Panc1 (cell line): ENCODE measurements at regions not wholly inside any gene's neighbourhood (a gene's known extent, or its start where the extent isn't known, plus 50 kb on each side); places are given as distances from the start of the nearest gene placed in this dataset.

Source experiments
- ATAC-seq: fragments of 200-7000 bp; cut with Tn5 transposase; 2 replicates; pipeline ENCODE4 v1.9.1; 2020; ENCODE audit warnings: mild to moderate bottlenecking, moderate library complexity
- BruUV-seq: library from RNA; stranded (reverse); fragments of 400-500 nt; replicated peaks from 2 replicates; lab custom pipeline; 2021; lab: Mats Ljungman, UMichigan
- CTCF ChIA-PET: fragments of 300-600 bp; sonication (Branson Sonifier 250); formaldehyde crosslinking; loops from one replicate; lab custom pipeline; 2022; ENCODE audit warnings: antibody characterized with exemption; lab: Charles Lee
- POLR2A ChIA-PET: fragments of 300-600 bp; sonication (Branson Sonifier 250); formaldehyde crosslinking; loops from one replicate; lab custom pipeline; 2022; ENCODE audit warnings: antibody characterized with exemption; lab: Charles Lee
- DNase-seq: peaks from one replicate; pipeline ENCODE4 v3.0.0-alpha.2; 2010; ENCODE audit warnings: low read depth, low spot score
- H3K27ac ChIP-seq: 2 replicates; pipeline ENCODE4 v1.5.1; 2011; ENCODE audit warnings: mild to moderate bottlenecking, low read length, inconsistent platforms
- H3K27me3 ChIP-seq: fragments of 200-500 bp; sonication (Bioruptor generic); 2 replicates; pipeline ENCODE4 v1.6.0; 2014; ENCODE audit warnings: low read length, inconsistent platforms; ENCODE audit not compliant: control insufficient read depth, insufficient read depth
- H3K36me3 ChIP-seq: fragments of 200-500 bp; sonication (Bioruptor generic); 2 replicates; pipeline ENCODE4 v1.5.1; 2014; ENCODE audit warnings: inconsistent platforms, mild to moderate bottlenecking, low read length, moderate library complexity; ENCODE audit not compliant: control insufficient read depth, insufficient read depth
- H3K4me1 ChIP-seq: 2 replicates; pipeline ENCODE4 v1.5.1; 2011; ENCODE audit warnings: inconsistent platforms, mild to moderate bottlenecking, low read length, moderate library complexity; ENCODE audit not compliant: control insufficient read depth, insufficient read depth
- H3K4me3 ChIP-seq, 2 experiments: 2 replicates each; pipeline ENCODE4 v1.5.1; 2011 to 2012; ENCODE audit warnings: low read depth in 2 of 2, low read length in 2 of 2, mild to moderate bottlenecking in 2 of 2, inconsistent platforms in 1 of 2, moderate library complexity in 1 of 2
- H3K9me3 ChIP-seq: fragments of 200-500 bp; sonication (Bioruptor generic); 2 replicates; pipeline ENCODE4 v1.5.1; 2014; ENCODE audit warnings: low read depth, mild to moderate bottlenecking, inconsistent platforms, low read length, moderate library complexity; ENCODE audit not compliant: control insufficient read depth, insufficient read depth
- POLR2AphosphoS5 ChIP-seq: IDR thresholded peaks from 2 replicates; pipeline ENCODE4 v1.6.1; 2012; ENCODE audit warnings: mild to moderate bottlenecking, low read depth, low read length, moderate library complexity
- REST ChIP-seq, 2 experiments: IDR thresholded peaks; 2 replicates each; pipeline ENCODE4 v1.6.1; 2011 to 2012; ENCODE audit warnings: low read depth in 2 of 2, control low read depth in 1 of 2, low read length in 1 of 2, mild to moderate bottlenecking in 1 of 2, moderate library complexity in 1 of 2; ENCODE audit not compliant: insufficient read depth in 1 of 2
- SIN3A ChIP-seq: IDR thresholded peaks from 2 replicates; pipeline ENCODE4 v1.6.1; 2012; ENCODE audit warnings: low read depth, mild to moderate bottlenecking, low read length, moderate library complexity, borderline replicate concordance; ENCODE audit not compliant: insufficient read depth
- TCF7L2 ChIP-seq: IDR thresholded peaks from 2 replicates; pipeline ENCODE4 v1.6.1; 2011; ENCODE audit warnings: mild to moderate bottlenecking, low read depth, low read length, inconsistent platforms
- in situ Hi-C: cut with HindIII; loops from 2 replicates; pipeline ENCODE4 v1.10.0; 2016; ENCODE audit warnings: low sequenced_read_pairs, low pct_unique_long_range_greater_than_20kb
- intact Hi-C: fragments of 100-400 bp; cut with micrococcal nuclease; formaldehyde crosslinking; loops from one replicate; pipeline ENCODE4 v1.10.0; 2022; ENCODE audit not compliant: unreplicated experiment
- TF ChIP-seq, protein P1 (sequence below): fragments of 450-650 bp; IDR thresholded peaks from 2 replicates; pipeline ENCODE4 v1.5.1; 2017; ENCODE audit warnings: mild to moderate bottlenecking

GRCh38 chr13:109611912-109612691 lies 174.3 kb downstream of the IRS2 start:
- intact Hi-C loops, result no loop called here
- no peak for ATAC-seq
- BruUV-seq, result no TSS peak

GRCh38 chr13:109610517-109610916 lies 175.9 kb downstream of the IRS2 start:
- Histone ChIP-seq H3K27me3 (no peaks in the 10 kb centered on the region), H3K36me3 (no peaks in the 10 kb centered on the region), H3K4me1 (no peaks in the 10 kb centered on the region), H3K9me3 (no peaks in the 10 kb centered on the region), H3K27ac (no peak overlapping the region), H3K4me3 (no peak overlapping the region)
- intact Hi-C loops (no loop called here), in situ Hi-C loops (no loop called here)
- ATAC-seq (no peak), DNase-seq (no peak)
- no TSS peak for BruUV-seq
- ChIA-PET CTCF (no interaction called here), POLR2A (no interaction called here)
- TF ChIP-seq, protein P1, sequence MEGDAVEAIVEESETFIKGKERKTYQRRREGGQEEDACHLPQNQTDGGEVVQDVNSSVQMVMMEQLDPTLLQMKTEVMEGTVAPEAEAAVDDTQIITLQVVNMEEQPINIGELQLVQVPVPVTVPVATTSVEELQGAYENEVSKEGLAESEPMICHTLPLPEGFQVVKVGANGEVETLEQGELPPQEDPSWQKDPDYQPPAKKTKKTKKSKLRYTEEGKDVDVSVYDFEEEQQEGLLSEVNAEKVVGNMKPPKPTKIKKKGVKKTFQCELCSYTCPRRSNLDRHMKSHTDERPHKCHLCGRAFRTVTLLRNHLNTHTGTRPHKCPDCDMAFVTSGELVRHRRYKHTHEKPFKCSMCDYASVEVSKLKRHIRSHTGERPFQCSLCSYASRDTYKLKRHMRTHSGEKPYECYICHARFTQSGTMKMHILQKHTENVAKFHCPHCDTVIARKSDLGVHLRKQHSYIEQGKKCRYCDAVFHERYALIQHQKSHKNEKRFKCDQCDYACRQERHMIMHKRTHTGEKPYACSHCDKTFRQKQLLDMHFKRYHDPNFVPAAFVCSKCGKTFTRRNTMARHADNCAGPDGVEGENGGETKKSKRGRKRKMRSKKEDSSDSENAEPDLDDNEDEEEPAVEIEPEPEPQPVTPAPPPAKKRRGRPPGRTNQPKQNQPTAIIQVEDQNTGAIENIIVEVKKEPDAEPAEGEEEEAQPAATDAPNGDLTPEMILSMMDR, result peak; percentile 34
- no peak for TF ChIP-seq TCF7L2
- no peak for TF ChIP-seq SIN3A
- no peak for TF ChIP-seq POLR2AphosphoS5
- no peak for TF ChIP-seq REST (IDR thresholded peaks at IDR 0.05; ENCODE audit: insufficient read depth in 1 of 2, low read depth in 2 of 2, low read length in 1 of 2)

More at GRCh38 chr13:109611912-109612691, 174.3 kb downstream of the IRS2 start:
- DNase-seq, result no peak
- in situ Hi-C loops, result no loop called here
- CTCF ChIA-PET, result no interaction called here
- Histone ChIP-seq H3K4me1 (no peaks in the 10 kb centered on the region), H3K9me3 (no peaks in the 10 kb centered on the region), H3K27ac (no peak overlapping the region), H3K4me3 (no peak overlapping the region), H3K36me3 (no peaks in the 10 kb centered on the region), H3K27me3 (no peaks in the 10 kb centered on the region)
- POLR2A ChIA-PET, result no interaction called here
- TF ChIP-seq POLR2AphosphoS5 (no peak), TCF7L2 (no peak), SIN3A (no peak), REST (IDR thresholded peaks at IDR 0.05; ENCODE audit: insufficient read depth in 1 of 2, low read depth in 2 of 2, low read length in 1 of 2) (no peak)
- TF ChIP-seq, protein P1, result no peak
